Neural cell (in vitro differentiated cells): ENCODE measurements at regions not wholly inside any gene's neighbourhood (a gene's known extent, or its start where the extent isn't known, plus 50 kb on each side); places are given as distances from the start of the nearest gene placed in this dataset.

ENCODE experiments used
- CTCF ChIP-seq: fragments of 450-650 bp; IDR thresholded peaks from 2 replicates; pipeline ENCODE4 v1.5.1; 2014; ENCODE audit warnings: antibody characterized with exemption, mild to moderate bottlenecking, moderate library complexity; ENCODE audit not compliant: poor library complexity, severe bottlenecking
- EP300 ChIP-seq: fragments of 450-650 bp; conservative IDR thresholded peaks from 2 replicates; pipeline ENCODE4 v1.6.1; 2014; ENCODE audit warnings: antibody characterized with exemption, mild to moderate bottlenecking, moderate library complexity; ENCODE audit not compliant: poor library complexity, severe bottlenecking
- EZH2 ChIP-seq: fragments of 200-600, 300-800 bp; shearing (Covaris generic), sonication (generic); IDR thresholded peaks from 2 replicates; pipeline ENCODE4 v1.6.1; 2014; ENCODE audit warnings: antibody characterized with exemption, low read length, borderline replicate concordance, mild to moderate bottlenecking; ENCODE audit not compliant: insufficient read depth, poor library complexity, severe bottlenecking
- MXI1 ChIP-seq: fragments of 450-650 bp; conservative IDR thresholded peaks from 2 replicates; pipeline ENCODE4 v1.6.1; 2014; ENCODE audit warnings: antibody characterized with exemption, mild to moderate bottlenecking; ENCODE audit not compliant: poor library complexity, severe bottlenecking
- POLR2AphosphoS5 ChIP-seq: IDR thresholded peaks from 2 replicates; pipeline ENCODE4 v1.6.1; 2012
- RAD21 ChIP-seq: fragments of 450-650 bp; conservative IDR thresholded peaks from 2 replicates; pipeline ENCODE4 v1.6.1; 2014; ENCODE audit warnings: antibody characterized with exemption, mild to moderate bottlenecking, moderate library complexity
- TAF1 ChIP-seq: IDR thresholded peaks from 2 replicates; pipeline ENCODE4 v1.6.1; 2012; ENCODE audit warnings: low read depth

GRCh38 chr2:228589115-228589514, 407.6 kb upstream of the SPHKAP start:
- TF ChIP-seq CTCF (no peak), POLR2AphosphoS5 (no peak), RAD21 (no peak), TAF1 (no peak), EZH2 (no peak), EP300 (no peak), MXI1 (no peak)
